IPS DF 19.7 (cell line): ENCODE measurements at regions not wholly inside any gene's neighbourhood (a gene's known extent, or its start where the extent isn't known, plus 50 kb on each side); places are given as distances from the start of the nearest gene placed in this dataset.

Experiments used
- DNase-seq: peaks from one replicate; pipeline ENCODE4 v3.0.0-alpha.2; 2013; ENCODE audit warnings: low read depth, low spot score

GRCh38 chr15:36507458-36507857 is 72.0 kb upstream of the CDIN1 start:
- DNase-seq, result no peak

DNA sequence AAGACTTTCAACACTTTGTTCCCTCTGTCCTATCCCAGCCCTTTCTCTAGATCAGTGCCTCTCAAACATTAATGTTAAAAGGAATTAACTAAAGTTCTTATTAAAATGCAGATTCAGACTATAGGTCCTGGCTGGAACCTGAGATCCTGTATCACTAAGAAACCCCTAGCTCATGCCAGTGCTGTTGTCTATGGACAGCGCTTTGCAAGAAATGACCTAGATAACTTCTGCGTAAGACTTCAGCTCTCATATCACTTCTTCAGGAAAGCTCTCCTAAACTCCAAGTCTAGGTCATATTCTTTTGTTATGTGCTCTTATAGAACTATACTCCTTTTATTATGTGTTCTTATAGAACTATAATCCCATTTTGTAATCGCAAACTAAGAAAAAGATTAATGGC is 67.8 kb upstream of the CDIN1 start:
- no peak for DNase-seq

GRCh38 chr15:36517758-36518157 is 61.7 kb upstream of the CDIN1 start:
- no peak for DNase-seq

- DNase-seq, result no peak
Observed at GRCh38 chr15:36519067-36519466, 60.4 kb upstream of the CDIN1 start.

- no peak for DNase-seq
Observed at GRCh38 chr15:36525430-36525829, 54.0 kb upstream of the CDIN1 start.

- no peak for DNase-seq
Observed at GRCh38 chr15:36527235-36528162, 51.9 kb upstream of the CDIN1 start.

GRCh38 chr15:36529296-36530011 is 50.0 kb upstream of the CDIN1 start:
- no peak for DNase-seq
